ENCODE measurements at regions not wholly inside any gene's neighbourhood (a gene's known extent, or its start where the extent isn't known, plus 50 kb on each side); places are given as distances from the start of the nearest gene placed in this dataset.
A peak's percentile ranks its signal among the peaks of the same experiment; 100 is the strongest.

GRCh38 chr20:11429889-11430519 lies 487.7 kb upstream of the BTBD3 start:
- no peak for DNase-seq (ENCODE audit: extremely low read depth, low read depth, low spot score)

DNA sequence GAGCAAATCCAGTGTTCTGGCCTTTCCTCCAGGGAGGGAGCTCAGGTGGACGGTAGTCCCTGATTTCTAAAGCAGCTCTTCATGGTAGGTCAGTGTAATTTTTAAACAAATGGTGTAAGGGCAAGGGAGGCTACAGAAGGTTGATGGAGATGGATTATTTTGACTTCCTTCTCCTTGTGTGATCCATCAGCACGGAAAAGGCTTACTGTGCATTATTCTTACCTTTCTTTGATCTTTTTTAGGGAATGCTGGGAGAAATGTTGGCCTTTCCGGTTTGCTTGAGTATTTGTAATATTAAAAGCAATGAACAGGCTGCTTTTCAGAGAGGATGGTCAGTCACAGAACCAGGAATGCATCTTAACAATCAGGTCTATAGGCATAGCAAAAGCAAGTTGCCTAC lies 487.0 kb upstream of the BTBD3 start:
- DNase-seq (ENCODE audit: extremely low read depth, low read depth, low spot score), result no peak

DNA sequence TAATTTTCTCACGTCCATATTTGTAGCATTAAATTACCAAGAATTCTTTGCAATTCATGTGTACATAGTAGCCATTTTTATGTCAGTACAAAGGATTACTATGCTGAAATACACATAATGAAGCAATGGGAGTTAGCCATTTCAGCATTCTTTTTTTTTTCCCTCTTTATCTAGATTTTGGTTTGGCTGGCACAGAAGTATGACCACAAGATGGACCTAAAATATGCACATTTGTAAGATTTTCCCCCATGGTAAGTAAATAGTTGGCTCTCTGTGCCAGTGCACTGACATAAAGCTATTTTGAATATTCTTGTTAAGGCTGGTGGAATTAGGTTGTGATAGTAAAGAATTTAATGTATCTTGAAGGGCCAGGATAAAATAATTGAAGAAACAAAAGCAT lies 486.1 kb upstream of the BTBD3 start:
- no peak for DNase-seq (ENCODE audit: extremely low read depth, low read depth, low spot score)

DNA sequence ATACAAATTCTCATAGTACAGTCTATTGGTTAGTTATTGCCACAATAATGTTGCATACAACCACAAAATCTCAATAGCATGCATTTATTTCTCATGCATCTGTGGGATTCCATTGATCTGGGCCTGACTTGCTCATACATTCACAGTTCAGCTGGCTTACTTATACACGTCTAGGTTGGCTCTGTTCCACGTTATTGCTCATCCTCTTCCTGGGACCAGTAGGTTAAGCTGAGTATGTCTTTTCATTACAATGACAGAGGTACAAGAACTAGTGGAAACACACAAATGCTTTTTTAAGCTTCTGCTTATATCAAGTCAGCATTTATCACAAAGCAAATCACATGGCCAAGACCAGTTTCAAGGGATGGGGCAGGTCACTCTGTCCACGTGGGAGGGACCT lies 485.3 kb upstream of the BTBD3 start:
- DNase-seq (ENCODE audit: extremely low read depth, low read depth, low spot score), result no peak

GRCh38 chr20:11436113-11436905 lies 481.4 kb upstream of the BTBD3 start:
- DNase-seq (ENCODE audit: extremely low read depth, low read depth, low spot score), result no peak

DNA sequence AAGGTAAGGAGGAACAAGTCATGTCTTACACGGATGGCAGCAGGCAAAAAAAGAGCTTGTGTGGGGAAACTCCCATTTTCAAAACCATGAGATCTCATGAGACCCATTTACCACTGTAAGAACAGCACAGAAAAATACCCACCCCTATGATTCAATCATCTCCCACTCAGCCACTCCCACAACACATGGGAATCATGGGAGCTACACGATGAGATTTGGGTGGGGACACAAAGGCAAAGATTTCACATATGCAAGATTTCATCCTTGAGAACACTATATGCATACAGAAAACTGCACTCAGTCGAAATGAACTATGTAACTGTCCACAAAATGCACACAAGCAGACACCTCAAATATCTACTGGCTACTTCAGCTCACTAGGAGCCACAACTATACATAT lies 480.6 kb upstream of the BTBD3 start:
- DNase-seq (ENCODE audit: extremely low read depth, low read depth, low spot score), result no peak

DNA sequence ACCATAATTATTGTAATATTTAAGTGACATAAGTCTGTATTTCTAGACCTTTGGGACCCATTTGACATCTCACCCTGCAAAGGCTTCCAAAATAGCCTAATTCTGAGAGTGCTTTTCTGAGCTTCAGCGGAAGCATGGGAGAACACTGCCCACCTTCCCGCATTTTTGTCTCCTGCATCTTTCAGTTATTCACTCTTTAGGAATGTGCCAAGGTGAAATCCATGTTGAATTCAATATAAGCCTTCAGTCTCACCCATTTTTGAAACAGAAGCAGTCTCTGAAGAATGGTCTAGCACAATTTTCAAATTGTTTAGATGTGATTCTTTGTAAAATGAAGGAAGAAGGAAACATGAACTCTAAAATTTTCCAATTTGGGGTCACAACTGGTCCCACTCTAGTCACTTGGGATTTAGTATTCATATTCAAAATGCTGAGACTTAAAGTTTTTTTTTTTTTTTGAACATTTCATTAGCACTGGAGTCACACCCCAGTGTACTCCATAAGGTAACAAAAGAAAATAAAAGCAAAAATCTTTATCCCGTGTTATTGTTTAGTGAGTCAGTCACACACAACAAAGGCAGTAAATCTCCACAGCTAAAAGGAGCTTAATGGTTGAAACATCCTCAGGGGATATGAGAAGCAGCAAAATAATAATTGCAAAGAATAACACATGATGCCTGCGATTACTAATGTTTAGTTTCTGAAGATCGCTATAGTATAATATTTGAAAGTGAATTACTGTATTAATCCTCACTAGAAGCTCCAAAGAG lies 479.9 kb upstream of the BTBD3 start:
- DNase-seq (ENCODE audit: extremely low read depth, low read depth, low spot score), result no peak

- DNase-seq (ENCODE audit: extremely low read depth, low read depth, low spot score), result no peak
Observed at GRCh38 chr20:11438412-11438811, 479.3 kb upstream of the BTBD3 start.

DNA sequence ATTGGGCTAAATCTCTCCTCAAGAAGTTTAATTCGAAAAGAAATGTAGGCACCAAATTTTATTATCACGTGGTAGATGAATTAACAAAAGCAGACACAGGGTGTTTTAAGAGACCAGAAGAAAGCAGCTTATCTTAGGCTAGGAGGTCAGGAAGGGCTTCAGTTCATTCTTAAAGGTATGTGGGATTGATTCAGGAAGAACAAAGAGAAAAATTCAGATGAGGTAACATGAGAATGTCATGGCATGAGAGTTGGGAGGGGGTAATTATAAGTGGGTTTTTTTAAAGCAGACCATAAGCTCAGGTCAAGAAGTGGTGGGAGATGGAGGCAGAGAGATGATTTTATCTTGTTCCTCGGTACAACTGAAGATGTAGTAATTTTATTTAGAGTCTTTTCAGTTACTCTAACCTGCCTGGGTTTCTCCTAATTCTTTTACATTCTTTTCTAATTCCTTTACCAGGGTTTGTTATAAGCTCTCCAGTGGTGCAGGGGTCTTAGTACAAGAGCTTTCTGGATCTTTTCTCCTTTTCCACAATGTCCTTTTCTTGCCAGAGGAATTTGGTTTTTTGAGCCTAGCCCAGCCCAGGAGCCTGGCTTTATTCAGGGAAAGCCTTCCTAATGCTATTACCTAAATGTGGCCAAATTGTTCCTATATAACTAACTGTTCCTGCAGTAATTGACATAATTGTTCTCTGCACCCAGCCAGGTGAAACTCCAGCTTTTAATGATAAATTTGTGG lies 474.1 kb upstream of the BTBD3 start:
- DNase-seq (ENCODE audit: extremely low read depth, low read depth, low spot score), result no peak

DNA sequence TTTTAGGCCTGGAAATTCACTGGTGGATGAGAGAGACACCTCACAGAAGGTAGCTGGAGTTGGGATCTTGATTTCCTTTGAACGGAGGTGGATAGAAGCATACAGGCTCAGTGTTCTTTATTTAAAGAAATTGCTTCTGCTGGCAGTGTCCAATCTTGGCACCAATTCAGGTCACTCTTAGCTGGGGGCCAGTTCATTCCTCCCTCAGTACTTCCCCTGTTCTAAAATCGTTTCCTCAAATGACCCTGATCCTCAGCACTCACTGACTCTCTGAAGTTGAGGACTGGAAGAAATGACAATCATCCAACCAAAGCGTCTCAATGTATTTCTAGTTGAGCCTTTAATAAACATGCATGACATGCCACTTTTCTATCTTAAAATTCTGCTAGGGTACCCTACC lies 472.5 kb upstream of the BTBD3 start:
- no peak for DNase-seq (ENCODE audit: extremely low read depth, low read depth, low spot score)

- DNase-seq (ENCODE audit: extremely low read depth, low read depth, low spot score), result no peak
Observed at GRCh38 chr20:11445891-11446290, 471.8 kb upstream of the BTBD3 start.

DNA sequence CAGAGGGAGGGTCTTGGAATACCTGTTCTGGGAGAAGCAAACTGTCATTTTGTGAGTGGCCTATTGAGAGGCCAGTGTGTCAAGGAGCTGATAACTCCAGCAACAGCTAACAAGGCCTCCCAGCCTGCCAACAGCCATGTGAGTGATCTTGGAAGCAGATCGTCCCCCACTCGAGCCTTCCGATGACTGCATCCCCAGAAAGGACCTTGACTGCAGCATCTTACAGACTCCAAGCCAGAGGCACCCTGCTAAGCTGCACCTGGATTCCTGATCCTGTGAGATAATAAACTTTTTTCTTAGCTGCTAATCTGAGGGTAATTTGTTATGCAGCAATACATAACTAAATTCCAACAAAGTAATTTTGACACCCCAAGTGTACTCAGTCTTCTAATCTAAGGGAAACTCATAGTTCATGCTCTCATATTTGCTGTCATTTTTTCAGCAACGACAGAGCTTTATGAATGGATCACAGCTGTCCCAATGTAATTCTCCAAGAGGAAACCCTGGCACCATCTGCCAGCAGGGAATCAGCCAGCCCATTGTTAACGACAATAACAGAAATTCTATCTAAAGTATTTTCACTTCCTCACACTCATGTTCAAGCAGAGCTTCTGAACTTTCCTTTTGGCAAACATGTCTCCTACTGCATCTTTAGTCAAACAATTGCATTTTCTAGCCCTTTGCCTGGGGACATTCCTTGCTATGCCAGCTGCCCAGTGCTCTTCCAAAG lies 470.2 kb upstream of the BTBD3 start:
- no peak for DNase-seq (ENCODE audit: extremely low read depth, low read depth, low spot score)

- no peak for DNase-seq (ENCODE audit: extremely low read depth, low read depth, low spot score)
Observed at GRCh38 chr20:11448554-11448953, 469.1 kb upstream of the BTBD3 start.

DNA sequence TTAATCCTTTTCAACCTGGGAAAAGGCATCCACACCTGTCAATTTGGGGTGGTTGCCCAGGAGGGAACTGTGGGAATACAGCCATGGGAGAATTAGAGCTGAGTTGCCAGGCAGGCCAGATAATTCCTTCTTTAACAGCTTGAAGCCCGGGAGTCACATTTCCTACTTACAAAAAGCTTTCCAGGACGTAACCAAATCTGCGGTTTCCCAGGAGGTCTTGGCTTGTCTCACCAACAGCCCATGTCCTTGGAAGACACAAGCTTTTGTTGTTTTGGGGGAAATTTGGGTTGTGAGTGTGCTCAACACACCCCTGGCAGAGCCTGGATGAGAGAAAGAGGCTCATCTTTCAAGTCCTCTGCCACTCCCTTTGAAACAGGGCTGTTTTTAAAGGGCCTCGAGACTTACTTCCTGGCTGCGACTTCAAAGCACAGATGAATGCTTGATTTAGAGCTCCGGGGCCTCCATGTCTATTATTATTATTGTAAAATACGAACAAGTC lies 465.9 kb upstream of the BTBD3 start:
- no peak for DNase-seq (ENCODE audit: extremely low read depth, low read depth, low spot score)

DNA sequence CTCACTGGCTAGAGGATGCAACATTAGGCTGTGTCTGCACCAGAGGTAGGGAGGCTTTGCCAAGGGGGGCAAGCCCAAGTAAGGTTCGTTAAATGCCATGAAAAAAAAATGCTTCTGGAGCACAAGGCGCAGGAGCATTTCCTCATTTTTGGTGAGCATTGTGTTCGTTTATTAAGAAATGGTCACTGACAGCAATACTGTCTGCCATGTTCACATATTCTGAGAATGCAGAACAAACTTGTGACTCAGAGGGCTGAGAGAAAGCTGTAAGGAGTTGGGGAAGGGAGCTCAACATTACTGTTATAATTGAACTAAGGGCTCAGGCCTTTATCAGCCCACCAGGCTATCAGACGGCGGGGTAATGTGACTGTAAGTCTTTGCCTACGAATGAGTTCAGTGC lies 465.4 kb upstream of the BTBD3 start:
- DNase-seq (ENCODE audit: extremely low read depth, low read depth, low spot score), result no peak

GRCh38 chr20:11453430-11453829 lies 464.3 kb upstream of the BTBD3 start:
- no peak for DNase-seq (ENCODE audit: extremely low read depth, low read depth, low spot score)

DNA sequence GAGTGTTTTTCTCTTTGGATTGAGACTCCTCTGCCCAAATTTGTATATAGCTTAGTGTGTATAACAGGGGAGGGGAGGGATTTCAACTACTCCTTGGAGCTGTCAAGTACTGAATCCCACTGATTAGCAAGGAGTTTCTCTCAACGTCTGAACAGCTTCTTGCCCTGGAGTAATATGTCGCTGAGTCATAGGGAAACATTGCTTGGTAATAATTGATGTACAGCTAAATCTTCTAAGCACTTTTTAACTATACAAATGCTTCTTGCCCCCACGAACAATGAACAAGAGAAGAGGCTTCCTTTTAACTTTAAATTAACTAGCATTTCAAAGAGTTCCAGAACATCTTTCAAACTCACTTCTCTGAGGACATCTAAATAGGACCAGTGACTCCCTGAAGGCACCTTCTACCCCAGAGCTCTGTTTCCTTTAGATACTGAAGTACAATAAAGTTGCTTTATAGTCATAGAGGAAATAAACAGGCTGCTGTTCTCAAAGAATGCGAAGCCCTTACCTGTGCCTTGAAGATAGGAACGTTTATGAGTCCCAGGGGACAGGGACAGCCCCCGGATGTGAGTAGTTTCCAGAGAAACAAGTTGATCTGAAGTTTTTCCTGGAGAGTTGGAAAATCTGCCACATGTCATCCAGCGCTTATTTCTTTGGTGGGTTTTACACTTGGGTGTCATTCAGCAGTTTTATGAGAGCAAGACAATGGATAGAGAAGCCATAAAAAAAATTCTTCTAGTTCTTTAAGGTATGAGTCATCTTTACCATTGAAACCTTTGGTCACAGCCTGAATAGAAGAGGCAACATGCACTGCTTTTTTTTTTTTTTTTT lies 462.5 kb upstream of the BTBD3 start:
- peak; percentile 90 for DNase-seq (ENCODE audit: extremely low read depth, low read depth, low spot score)

- no peak for DNase-seq (ENCODE audit: extremely low read depth, low read depth, low spot score)
Observed at GRCh38 chr20:11457488-11457887, 460.2 kb upstream of the BTBD3 start.

GRCh38 chr20:11459090-11459890 lies 458.4 kb upstream of the BTBD3 start:
- no peak for DNase-seq (ENCODE audit: extremely low read depth, low read depth, low spot score)
